Endothelial cell of umbilical vein (primary cell): ENCODE measurements at regions not wholly inside any gene's neighbourhood (a gene's known extent, or its start where the extent isn't known, plus 50 kb on each side); places are given as distances from the start of the nearest gene placed in this dataset.

ENCODE experiments used
- BruUV-seq: library from RNA; stranded (reverse); fragments of 400-500 nt; replicated peaks from 2 replicates; lab custom pipeline; 2021; lab: Mats Ljungman, UMichigan
- CTCF ChIA-PET: fragments of 300-600, 350-600 bp; sonication (Branson Sonifier 250); formaldehyde crosslinking; loops from one replicate; lab custom pipeline; 2021; ENCODE audit warnings: antibody characterized with exemption, inconsistent platforms; lab: Charles Lee
- POLR2A ChIA-PET: fragments of 300-600, 350-600 bp; sonication (Branson Sonifier 250); formaldehyde crosslinking; loops from one replicate; lab custom pipeline; 2021; ENCODE audit warnings: antibody characterized with exemption, inconsistent platforms; lab: Charles Lee
- DNase-seq: peaks from one replicate; pipeline ENCODE4 v3.0.0-alpha.2; 2011; ENCODE audit warnings: low read depth, low spot score
- FAIRE-seq: peaks from 2 replicates; lab custom pipeline; 2011; peaks lifted over from hg19 to GRCh38; lab: Jason Lieb, UNC
- H2AFZ ChIP-seq: 2 replicates; pipeline ENCODE4 v1.6.0; 2012; ENCODE audit warnings: low read depth, low read length, control low read depth, inconsistent platforms
- H3K27ac ChIP-seq: 2 replicates; pipeline ENCODE4 v1.5.1; 2011; ENCODE audit warnings: low read depth, mild to moderate bottlenecking, control low read depth, low read length, moderate library complexity; ENCODE audit not compliant: insufficient read depth
- H3K27me3 ChIP-seq, 2 experiments: 2 replicates each; pipeline versions ENCODE4 v1.6.0 to v1.6.1; 2011; ENCODE audit warnings: low read length in 2 of 2, mixed read lengths in 1 of 2; ENCODE audit not compliant: control insufficient read depth in 2 of 2, insufficient read depth in 2 of 2
- H3K36me3 ChIP-seq, 2 experiments: 2 replicates in 1 of 2; 3 replicates in 1 of 2; pipeline ENCODE4 v1.5.1; 2011; ENCODE audit warnings: low read length in 2 of 2, mild to moderate bottlenecking in 1 of 2, moderate library complexity in 1 of 2; ENCODE audit not compliant: control insufficient read depth in 2 of 2, insufficient read depth in 2 of 2; ENCODE audit errors: extremely low read depth in 1 of 2
- H3K4me1 ChIP-seq: 3 replicates; pipeline ENCODE4 v1.5.1; 2011; ENCODE audit warnings: mild to moderate bottlenecking, low read length; ENCODE audit not compliant: control insufficient read depth, insufficient read depth; ENCODE audit errors: extremely low read depth
- H3K4me2 ChIP-seq: 2 replicates; pipeline ENCODE4 v1.6.1; 2011; ENCODE audit warnings: low read length, control low read depth, mixed read lengths; ENCODE audit not compliant: insufficient read depth
- H3K4me3 ChIP-seq, 3 experiments: fragments of 200-600 bp in 1 of 3; sonication (generic), shearing (Covaris generic) in 1 of 3; replicated peaks in 1 of 3; 2 replicates each; pipeline ENCODE4 v1.5.1; 2011 to 2016; ENCODE audit warnings: control low read depth in 3 of 3, low read length in 3 of 3, mild to moderate bottlenecking in 2 of 3, inconsistent platforms in 1 of 3, low read depth in 1 of 3, moderate library complexity in 1 of 3; ENCODE audit not compliant: insufficient read depth in 1 of 3
- H3K79me2 ChIP-seq: 2 replicates; pipeline ENCODE4 v1.6.0; 2012; ENCODE audit warnings: low read length, inconsistent platforms; ENCODE audit not compliant: control insufficient read depth, insufficient read depth
- H3K9ac ChIP-seq: replicated peaks from 2 replicates; pipeline ENCODE3; 2011; ENCODE audit warnings: low read length, control low read depth; ENCODE audit not compliant: insufficient read depth; ENCODE audit errors: extremely low read depth
- H3K9me1 ChIP-seq: replicated peaks from 3 replicates; pipeline ENCODE4 v1.6.0; 2011; ENCODE audit warnings: mild to moderate bottlenecking, low read length; ENCODE audit not compliant: control insufficient read depth, insufficient read depth; ENCODE audit errors: extremely low read depth
- H3K9me3 ChIP-seq: replicated peaks from 2 replicates; pipeline ENCODE4 v1.5.1; 2012; ENCODE audit warnings: low read length, inconsistent platforms; ENCODE audit not compliant: control insufficient read depth, insufficient read depth
- H4K20me1 ChIP-seq: replicated peaks from 2 replicates; pipeline ENCODE3; 2011; ENCODE audit warnings: mild to moderate bottlenecking, low read length; ENCODE audit not compliant: control insufficient read depth, insufficient read depth; ENCODE audit errors: extremely low read depth
- CTCF ChIP-seq, 2 donors: IDR thresholded peaks; 1 replicate in 1 of 2; 2 replicates in 1 of 2; pipeline ENCODE4 v1.5.1; 2011; ENCODE audit warnings: low read length in 2 of 2, mild to moderate bottlenecking in 2 of 2, moderate library complexity in 2 of 2, control low read depth in 1 of 2, inconsistent platforms in 1 of 2, low read depth in 1 of 2; ENCODE audit not compliant: insufficient read depth in 1 of 2; ENCODE audit errors: extremely low read depth in 1 of 2
- EZH2 ChIP-seq: IDR thresholded peaks from 2 replicates; pipeline ENCODE4 v1.6.1; 2012; ENCODE audit warnings: borderline replicate concordance, low read depth, mild to moderate bottlenecking, moderate library complexity, low read length, inconsistent platforms; ENCODE audit not compliant: severe bottlenecking
- FOS ChIP-seq: IDR thresholded peaks from 2 replicates; pipeline ENCODE4 v1.6.1; 2011; ENCODE audit warnings: mild to moderate bottlenecking, low read length, moderate library complexity, borderline replicate concordance; ENCODE audit not compliant: insufficient read depth
- GATA2 ChIP-seq: IDR thresholded peaks from 2 replicates; pipeline ENCODE4 v1.7.0; 2011; ENCODE audit warnings: low read depth, mild to moderate bottlenecking, moderate library complexity, mixed read lengths, low read length; ENCODE audit not compliant: insufficient read length, insufficient read depth
- JUN ChIP-seq: IDR thresholded peaks from 2 replicates; pipeline ENCODE4 v1.6.1; 2011; ENCODE audit warnings: borderline replicate concordance, low read depth; ENCODE audit not compliant: insufficient read length, insufficient read depth
- MAX ChIP-seq: IDR thresholded peaks from 2 replicates; pipeline ENCODE4 v1.6.1; 2011; ENCODE audit not compliant: insufficient read depth, insufficient read length
- MYC ChIP-seq: IDR thresholded peaks from one replicate; pipeline ENCODE4 v1.6.1; 2011; ENCODE audit warnings: mild to moderate bottlenecking, low read depth, low read length
- POLR2A ChIP-seq: IDR thresholded peaks from 2 replicates; pipeline ENCODE4 v1.6.1; 2012; ENCODE audit warnings: low read depth, mild to moderate bottlenecking, control low read depth, low read length
- POLR2AphosphoS5 ChIP-seq: IDR thresholded peaks from 2 replicates; pipeline ENCODE4 v1.6.1; 2012; ENCODE audit warnings: low read depth, mild to moderate bottlenecking, control low read depth, low read length, moderate library complexity; ENCODE audit not compliant: insufficient read depth
- dilution Hi-C: fragments of 300-500 bp; cut with MboI; formaldehyde crosslinking; loops from one replicate; pipeline ENCODE4 v1.15.0; 2019; ENCODE audit warnings: low sequenced_read_pairs; ENCODE audit not compliant: extremely low pct_ligation_motif_present
- intact Hi-C: fragments of 100-400 bp; cut with micrococcal nuclease; formaldehyde crosslinking; loops from one replicate; pipeline ENCODE4 v1.10.0; 2022

- Histone ChIP-seq H3K27ac (no peak overlapping the region), H3K4me2 (no peak overlapping the region), H3K9ac (no peak overlapping the region), H3K79me2 (no peaks in the 10 kb centered on the region), H3K9me3 (peaks cover 6% of the 10 kb centered on the region), H3K4me1 (no peaks in the 10 kb centered on the region), H3K36me3 (no peaks in the 10 kb centered on the region), H4K20me1 (no peaks in the 10 kb centered on the region), H3K4me3 (no peak overlapping the region), H2AFZ (no peak overlapping the region), H3K9me1 (no peaks in the 10 kb centered on the region), H3K27me3 (no peaks in the 10 kb centered on the region)
- ChIA-PET CTCF (no interaction called here), POLR2A (no interaction called here)
- dilution Hi-C loops, result no loop called here
- DNase-seq (no peak), FAIRE-seq (no peak)
- TF ChIP-seq JUN (no peak), CTCF (IDR thresholded peaks at IDR 0.05; ENCODE audit: extremely low read depth in 1 of 2, insufficient read depth in 1 of 2, low read depth in 1 of 2, low read length in 2 of 2) (no peak)
- BruUV-seq, result no TSS peak
- intact Hi-C loops, result no loop called here
Measured at GRCh38 chr5:85556464-85556863, 1061.3 kb upstream of the COX7C start.

GRCh38 chr5:85576666-85577065 is 1041.1 kb upstream of the COX7C start:
- no peak overlapping the region for H3K4me3 ChIP-seq
- no peaks in the 10 kb centered on the region for H4K20me1 ChIP-seq
- H3K27me3 ChIP-seq, result no peaks in the 10 kb centered on the region
- no peak for TF ChIP-seq JUN
- no peak for TF ChIP-seq POLR2A
- TF ChIP-seq MAX, result no peak
- TF ChIP-seq GATA2, result no peak
- no peak for TF ChIP-seq CTCF (IDR thresholded peaks at IDR 0.05; ENCODE audit: extremely low read depth in 1 of 2, insufficient read depth in 1 of 2, low read depth in 1 of 2, low read length in 2 of 2)
- no peak for TF ChIP-seq FOS
- no peak for TF ChIP-seq EZH2
- TF ChIP-seq MYC, result no peak
- TF ChIP-seq POLR2AphosphoS5, result no peak
- no peak overlapping the region for H2AFZ ChIP-seq
- intact Hi-C loops, result no loop called here
- DNase-seq, result no peak
- H3K36me3 ChIP-seq, result no peaks in the 10 kb centered on the region
- POLR2A ChIA-PET, result no interaction called here
- dilution Hi-C loops, result no loop called here
- CTCF ChIA-PET, result interaction anchor here (0.6 kb wide), 1 partner anchor 240 kb away, joined by 3 read pairs; no protein-coding TSS in a partner anchor
- H3K9me1 ChIP-seq, result no peaks in the 10 kb centered on the region
- no peak overlapping the region for H3K9ac ChIP-seq
- no peaks in the 10 kb centered on the region for H3K4me1 ChIP-seq
- no TSS peak for BruUV-seq
- no peak overlapping the region for H3K4me2 ChIP-seq
- H3K9me3 ChIP-seq, result peaks cover 5% of the 10 kb centered on the region
- FAIRE-seq, result no peak
- H3K27ac ChIP-seq, result no peak overlapping the region
- H3K79me2 ChIP-seq, result no peaks in the 10 kb centered on the region
